Fibroblast of peridontal ligament (primary cell): ENCODE measurements at regions not wholly inside any gene's neighbourhood (a gene's known extent, or its start where the extent isn't known, plus 50 kb on each side); places are given as distances from the start of the nearest gene placed in this dataset.
A peak's percentile ranks its signal among the peaks of the same experiment; 100 is the strongest.
"Not testable (repeated sequence)": the region's sequence is repeated elsewhere in the genome, so short reads cannot be mapped to it uniquely, and the experiment has no call there.

ENCODE experiments used
- DNase-seq: peaks from one replicate; pipeline ENCODE4 v3.0.0-alpha.2; 2010; ENCODE audit errors: extremely low read depth

GRCh38 chr10:35857860-35858259, 215.8 kb upstream of the FZD8 start:
- DNase-seq = peak; percentile 48

DNA sequence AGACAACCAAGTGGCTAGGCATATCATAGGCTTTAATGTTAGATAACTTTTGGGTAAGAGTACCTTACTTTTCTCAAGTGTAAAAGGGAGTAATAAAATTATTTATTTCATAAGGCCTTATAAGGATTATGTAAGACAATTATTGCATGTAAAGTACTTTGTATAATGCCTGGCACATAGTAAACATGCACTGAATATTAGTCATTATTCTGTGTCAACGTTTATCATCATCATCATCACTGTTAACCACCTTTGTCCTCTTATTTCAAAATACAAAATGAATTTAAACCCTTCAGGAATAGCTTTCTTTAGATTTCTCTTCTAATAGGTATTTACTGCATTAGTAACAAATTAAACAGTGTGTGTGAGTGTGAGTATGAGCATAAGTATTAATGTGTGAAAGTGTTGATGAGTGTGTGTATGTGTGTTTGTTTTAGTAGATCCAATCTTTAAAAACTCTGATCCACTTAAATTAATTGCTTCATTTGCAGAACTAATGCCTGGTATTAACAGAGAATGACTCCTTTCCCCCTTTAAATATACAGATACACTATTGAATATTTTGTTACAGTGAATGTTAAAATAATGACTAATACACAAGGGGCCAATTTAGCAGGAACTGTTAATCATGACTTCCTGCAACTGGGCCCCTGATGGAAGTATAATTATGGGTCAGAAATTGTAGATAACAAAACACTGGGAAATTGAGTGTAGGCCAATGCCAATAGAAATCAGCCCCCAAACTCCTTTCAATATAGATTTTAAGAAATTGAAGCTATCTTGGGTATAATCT, 213.3 kb upstream of the FZD8 start:
- no peak for DNase-seq

DNA sequence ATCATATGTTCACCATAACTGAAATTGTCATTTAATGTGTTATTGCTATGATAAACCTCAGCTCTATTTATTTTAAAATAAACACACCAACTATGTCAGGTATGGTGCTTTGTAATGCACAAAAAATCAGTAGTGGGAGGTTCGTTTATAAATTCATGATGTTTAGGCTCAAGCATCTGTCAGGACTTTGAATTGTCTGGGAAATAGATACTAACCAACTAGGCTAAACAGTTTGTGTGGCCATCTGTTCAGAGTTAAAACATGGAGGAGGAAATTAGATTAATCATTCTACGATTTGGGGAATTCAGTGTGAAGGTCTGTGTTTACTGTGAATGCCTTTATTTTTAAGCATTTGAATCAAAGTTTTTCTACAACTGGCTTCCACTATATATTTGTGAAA, 212.6 kb upstream of the FZD8 start:
- DNase-seq = peak; percentile 6

DNA sequence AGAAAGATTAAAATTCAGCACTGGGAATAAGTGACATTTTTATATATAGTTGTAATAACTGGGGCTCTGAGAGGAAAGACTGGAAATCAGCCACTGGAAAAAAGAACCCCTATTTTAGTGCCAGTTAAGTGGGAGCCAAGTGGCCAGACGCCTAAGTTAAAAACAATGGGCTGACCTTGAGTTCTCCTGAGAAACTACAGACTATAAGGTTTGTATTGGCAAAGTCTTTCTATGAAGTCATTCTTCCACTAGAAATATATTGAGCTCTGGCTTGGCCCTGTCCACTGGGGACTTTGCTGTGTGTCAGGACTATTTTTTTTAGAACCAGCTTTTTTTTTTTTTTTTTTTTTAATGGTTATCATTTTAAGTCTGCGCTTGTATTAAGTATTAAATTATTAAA, 210.6 kb upstream of the FZD8 start:
- DNase-seq = no peak

GRCh38 chr10:35848412-35848811, 206.3 kb upstream of the FZD8 start:
- DNase-seq = no peak

DNA sequence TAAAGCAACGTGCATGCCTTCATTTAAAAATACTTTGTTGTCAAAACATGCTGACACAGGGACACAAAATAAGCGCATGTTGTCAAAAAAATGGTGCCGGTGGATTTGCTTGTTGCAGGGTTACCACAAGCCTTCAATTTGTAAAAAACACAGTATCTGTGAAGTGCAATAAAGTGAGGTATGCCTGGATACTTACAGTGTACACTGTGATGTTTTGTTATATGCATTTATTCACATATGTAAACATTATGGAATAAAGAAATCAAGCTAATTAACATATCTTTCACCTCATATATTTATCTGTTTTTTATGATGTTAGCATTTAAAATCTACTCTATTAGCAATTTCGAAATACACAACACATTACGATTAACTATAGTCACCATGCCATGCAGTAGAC, 202.6 kb upstream of the FZD8 start:
- no peak for DNase-seq

- DNase-seq = no peak
Observed at GRCh38 chr10:35843524-35844181, 201.6 kb upstream of the FZD8 start.

- no peak for DNase-seq
Observed at GRCh38 chr10:35838054-35838453, 196.0 kb upstream of the FZD8 start.

DNA sequence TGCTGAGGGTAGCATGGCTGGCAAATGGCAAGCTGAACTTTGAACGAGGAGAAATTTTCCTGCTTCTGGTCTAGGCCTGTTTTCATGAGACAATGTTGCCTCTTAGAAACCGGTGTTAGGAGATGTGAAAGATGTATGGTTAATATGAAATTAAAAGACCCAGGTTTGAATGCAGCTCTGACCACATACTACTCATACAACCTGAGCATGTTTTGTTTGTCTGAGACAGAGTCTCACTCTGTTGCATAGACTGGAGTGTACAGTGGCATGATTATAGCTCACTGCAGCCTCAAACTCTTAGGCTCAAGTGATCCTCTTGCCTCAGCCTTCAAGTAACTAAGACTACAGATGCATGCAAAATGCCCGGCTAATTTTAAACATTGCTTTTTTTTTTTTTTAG, 193.4 kb upstream of the FZD8 start:
- DNase-seq = no peak

DNA sequence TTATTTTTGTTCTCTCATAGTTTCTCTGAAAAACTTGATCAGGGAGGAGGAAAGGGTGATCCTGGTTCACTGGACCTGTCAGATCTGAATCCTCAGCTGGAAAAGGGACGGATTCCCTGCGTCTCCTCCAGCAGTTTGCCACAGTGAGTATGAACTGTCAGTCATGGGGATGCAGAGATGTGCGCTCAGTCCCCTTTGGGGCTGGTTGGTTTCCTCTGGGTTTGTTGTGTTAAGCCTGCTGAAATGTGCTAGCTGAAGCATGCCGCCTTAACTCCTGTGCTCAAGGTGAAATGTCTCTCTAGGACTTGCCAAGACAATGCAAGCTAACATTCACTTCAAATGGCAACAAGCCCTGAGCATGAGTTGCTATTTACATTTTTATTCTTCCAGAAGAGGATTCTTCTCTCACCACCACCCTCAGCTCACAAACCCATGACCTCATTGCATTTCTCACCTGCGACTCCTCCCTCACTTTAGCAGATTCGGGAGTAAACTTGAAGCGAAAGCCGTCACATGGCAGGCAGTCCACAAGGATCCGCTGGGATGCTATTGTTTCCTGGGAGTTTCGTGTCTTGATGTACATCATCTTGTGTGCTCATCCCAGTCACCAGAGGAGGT, 192.9 kb upstream of the FZD8 start:
- DNase-seq = no peak

DNA sequence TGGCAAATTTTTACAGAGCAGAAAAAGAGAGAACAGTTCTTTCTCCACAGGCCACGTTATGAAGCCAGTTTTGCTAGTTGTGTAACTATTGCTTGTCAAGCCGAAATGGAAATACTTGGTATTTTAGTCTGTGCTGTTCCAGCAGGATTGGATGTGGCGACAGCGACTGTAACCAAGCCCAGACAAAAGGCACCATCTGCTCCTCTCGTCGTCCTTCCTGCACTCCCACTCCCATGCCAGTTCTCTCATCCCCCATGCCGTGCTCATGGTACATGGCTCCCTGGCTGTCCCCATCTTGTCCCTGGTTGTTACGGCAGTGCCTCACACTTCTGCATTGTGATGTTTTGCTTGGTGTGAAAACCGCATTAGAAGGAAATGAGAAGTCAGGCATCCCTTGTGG, 185.7 kb upstream of the FZD8 start:
- DNase-seq = no peak

GRCh38 chr10:35824704-35825103, 182.6 kb upstream of the FZD8 start:
- peak; percentile 57 for DNase-seq

- peak; percentile 77 for DNase-seq
Observed at GRCh38 chr10:35822316-35822715, 180.2 kb upstream of the FZD8 start.

- no peak for DNase-seq
Observed at GRCh38 chr10:35821339-35821911, 179.3 kb upstream of the FZD8 start.

DNA sequence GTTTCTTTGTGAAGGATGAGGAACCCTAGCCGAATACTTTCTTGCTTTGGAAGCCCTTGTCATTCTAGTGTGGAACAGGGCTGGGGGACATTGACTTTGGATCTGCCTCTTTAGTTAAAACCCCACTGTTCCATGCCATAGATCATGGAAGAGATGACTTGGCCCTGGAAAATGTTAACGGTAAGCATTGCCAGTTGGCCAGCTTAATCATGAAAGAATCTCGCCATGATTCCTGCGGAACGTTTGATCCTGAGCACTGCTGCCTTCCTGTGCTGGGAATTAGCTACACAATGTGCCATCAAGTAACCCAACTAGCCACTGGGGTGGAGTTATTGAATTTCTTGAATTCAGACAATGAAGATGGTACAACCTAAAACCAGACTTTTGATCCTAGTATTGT, 177.6 kb upstream of the FZD8 start:
- DNase-seq = no peak

DNA sequence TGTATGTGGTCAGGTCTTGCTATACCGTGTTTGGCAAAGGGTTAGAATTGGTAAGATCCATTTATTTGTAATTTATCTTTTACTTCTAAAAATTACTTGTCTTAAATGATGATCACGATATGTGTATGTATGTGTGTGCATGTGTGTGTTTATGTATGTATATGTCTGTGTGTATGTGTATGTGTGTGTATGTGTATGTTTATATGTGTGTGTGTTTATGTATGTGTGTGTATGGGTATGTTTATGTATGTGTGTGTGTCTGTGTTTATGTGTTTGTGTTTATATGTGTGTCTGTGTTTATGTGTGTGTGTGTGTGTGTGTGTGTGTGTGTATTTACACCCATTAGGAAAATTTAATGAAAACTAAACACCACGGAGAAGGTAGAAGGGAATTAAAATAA, 176.9 kb upstream of the FZD8 start:
- no peak for DNase-seq

- not testable (repeated sequence) for DNase-seq
Observed at GRCh38 chr10:35817109-35817508, 175.0 kb upstream of the FZD8 start.

GRCh38 chr10:35813219-35813618, 171.1 kb upstream of the FZD8 start:
- no peak for DNase-seq

GRCh38 chr10:35808344-35808743, 166.2 kb upstream of the FZD8 start:
- DNase-seq = no peak

DNA sequence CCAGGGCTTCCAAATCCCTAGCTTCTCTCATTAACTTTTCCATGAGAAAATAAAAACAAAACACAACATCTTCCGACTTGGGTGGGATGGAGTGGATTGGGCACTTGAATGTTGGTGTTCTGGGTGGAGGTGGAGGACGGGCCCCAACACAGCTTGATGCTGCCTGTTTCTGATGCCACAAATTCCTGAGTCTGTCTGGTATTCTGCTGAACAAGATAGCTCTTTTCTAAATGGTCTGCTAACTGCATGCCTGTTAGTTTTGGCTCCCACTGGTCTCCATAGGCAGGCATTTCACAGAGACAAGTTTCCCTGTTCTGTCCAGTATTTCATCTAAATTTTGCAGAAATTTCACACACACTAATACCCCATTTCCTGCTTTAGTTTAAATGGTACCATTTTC, 160.9 kb upstream of the FZD8 start:
- no peak for DNase-seq

DNA sequence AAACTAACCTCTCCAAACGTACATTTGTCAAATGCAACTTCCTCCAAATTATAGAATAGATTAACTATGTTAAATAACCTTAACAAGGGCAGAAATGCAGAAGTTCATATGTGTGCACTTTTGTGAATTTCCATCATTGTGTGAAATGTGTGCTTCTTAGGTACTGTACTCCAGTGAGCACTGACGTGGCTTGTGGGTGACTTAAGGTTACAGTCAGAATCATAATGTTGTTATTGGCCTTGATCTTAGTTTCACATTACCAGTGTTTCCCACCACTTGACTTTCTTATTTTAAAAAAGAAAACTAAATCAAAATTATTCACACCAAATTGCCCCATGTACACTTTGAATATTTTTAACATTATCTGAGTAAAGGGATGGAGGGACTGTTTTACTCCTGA, 155.1 kb upstream of the FZD8 start:
- DNase-seq = peak; percentile 38

DNA sequence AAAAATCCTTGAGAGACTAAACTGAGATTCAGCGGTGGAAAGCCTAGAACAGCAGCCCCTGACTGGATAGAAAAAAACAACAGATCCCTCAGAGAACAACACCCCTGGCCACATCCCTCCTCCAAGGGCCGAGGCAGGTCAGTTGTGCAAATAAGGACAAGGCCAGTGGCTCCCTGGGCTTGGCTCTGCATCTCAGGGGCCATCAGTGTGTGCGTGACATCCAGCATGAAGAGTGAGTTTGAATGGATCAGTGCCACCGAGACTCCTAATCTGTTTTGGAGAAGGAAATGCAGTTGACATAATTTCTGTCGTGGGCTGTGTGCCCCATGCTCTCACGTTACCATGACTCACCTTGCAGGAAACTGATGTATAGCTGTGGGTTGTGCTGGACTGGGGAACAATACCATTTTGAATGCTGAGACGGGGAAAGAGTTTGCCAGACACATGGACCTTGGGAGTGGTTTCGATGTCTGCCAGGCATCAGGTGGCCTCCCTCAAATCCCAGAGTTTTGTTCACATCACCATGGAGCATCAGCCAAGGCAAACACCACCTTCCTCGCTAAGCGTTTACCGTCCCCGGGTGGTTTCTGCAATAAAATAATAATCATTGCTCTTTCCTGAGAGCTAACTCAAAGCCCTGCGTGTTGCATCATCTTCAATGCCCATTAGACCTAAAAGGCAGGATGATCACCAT, 153.2 kb upstream of the FZD8 start:
- no peak for DNase-seq
